WTC11 (cell line): ENCODE measurements at regions not wholly inside any gene's neighbourhood (a gene's known extent, or its start where the extent isn't known, plus 50 kb on each side); places are given as distances from the start of the nearest gene placed in this dataset.

Experiments
- ATAC-seq: fragments of 200-7000 bp; cut with Tn5 transposase; 2 replicates; pipeline ENCODE4 v1.10.0; 2021; ENCODE audit warnings: mild to moderate bottlenecking, moderate library complexity
- CTCF ChIA-PET: fragments of 300-600 bp; sonication (Branson Sonifier 250); formaldehyde crosslinking; loops from one replicate; lab custom pipeline; 2021; ENCODE audit warnings: antibody characterized with exemption; lab: Charles Lee
- POLR2A ChIA-PET: fragments of 350-600 bp; sonication (Branson Sonifier 250); formaldehyde crosslinking; loops from one replicate; lab custom pipeline; 2021; ENCODE audit warnings: antibody characterized with exemption; lab: Charles Lee
- DNase-seq: peaks from one replicate; pipeline ENCODE4 v3.0.0; 2021; ENCODE audit warnings: low spot score
- H3K27ac Mint-ChIP-seq: 2 replicates; pipeline ENCODE4 v1.8.0; 2021; ENCODE audit warnings: mixed read lengths
- H3K27me3 Mint-ChIP-seq: 2 replicates; pipeline ENCODE4 v1.8.0; 2021; ENCODE audit warnings: low read depth, mild to moderate bottlenecking, moderate library complexity, mixed read lengths
- H3K36me3 Mint-ChIP-seq: 2 replicates; pipeline ENCODE4 v1.8.0; 2021; ENCODE audit warnings: mixed read lengths
- H3K4me1 Mint-ChIP-seq: 2 replicates; pipeline ENCODE4 v1.8.0; 2022; ENCODE audit warnings: mixed read lengths
- H3K4me3 Mint-ChIP-seq: 2 replicates; pipeline ENCODE4 v1.8.0; 2021; ENCODE audit warnings: mild to moderate bottlenecking, moderate library complexity, mixed read lengths
- H3K9me3 Mint-ChIP-seq: 2 replicates; pipeline ENCODE4 v1.8.0; 2021; ENCODE audit warnings: mixed read lengths
- FOXJ3 ChIP-seq: sonication (generic); formaldehyde crosslinking; IDR thresholded peaks from 2 replicates; pipeline ENCODE4 v1.9.0; 2021; ENCODE audit warnings: missing genetic modification reagents, mild to moderate bottlenecking, borderline replicate concordance
- JUN ChIP-seq: sonication (generic); formaldehyde crosslinking; IDR thresholded peaks from 2 replicates; pipeline ENCODE4 v1.8.0; 2023; ENCODE audit warnings: mild to moderate bottlenecking, missing genetic modification reagents
- NFE2L1 ChIP-seq: sonication (generic); formaldehyde crosslinking; IDR thresholded peaks from 2 replicates; pipeline ENCODE4 v1.8.1; 2023; ENCODE audit warnings: missing genetic modification reagents
- NFYB ChIP-seq: sonication (generic); formaldehyde crosslinking; conservative IDR thresholded peaks from 2 replicates; pipeline ENCODE4 v1.8.0; 2022; ENCODE audit warnings: low read depth, missing genetic modification reagents
- OVOL2 ChIP-seq: fragments of 250-450 bp; sonication (Bioruptor Pico); IDR thresholded peaks from 2 replicates; pipeline ENCODE4 v1.9.0; 2021; ENCODE audit warnings: mild to moderate bottlenecking, borderline replicate concordance
- RELA ChIP-seq: sonication (generic); formaldehyde crosslinking; IDR thresholded peaks from 2 replicates; pipeline ENCODE4 v1.8.1; 2022; ENCODE audit warnings: missing genetic modification reagents, mild to moderate bottlenecking, borderline replicate concordance
- ZNF263 ChIP-seq: sonication (generic); formaldehyde crosslinking; IDR thresholded peaks from 2 replicates; pipeline ENCODE4 v1.8.1; 2022; ENCODE audit warnings: low read depth, mild to moderate bottlenecking, moderate library complexity, missing genetic modification reagents
- ZNF317 ChIP-seq: sonication (generic); formaldehyde crosslinking; IDR thresholded peaks from 2 replicates; pipeline ENCODE4 v1.8.1; 2023; ENCODE audit warnings: low read depth, mild to moderate bottlenecking, moderate library complexity, missing genetic modification reagents, borderline replicate concordance
- ZNF423 ChIP-seq: fragments of 250-450 bp; sonication (Bioruptor Pico); IDR thresholded peaks from 2 replicates; pipeline ENCODE4 v2.1.2; 2022; ENCODE audit warnings: mild to moderate bottlenecking, moderate library complexity
- TF ChIP-seq, protein P1 (sequence below): sonication (generic); formaldehyde crosslinking; IDR thresholded peaks from 2 replicates; pipeline ENCODE4 v1.8.1; 2023; ENCODE audit warnings: mild to moderate bottlenecking, missing genetic modification reagents, moderate library complexity
- TF ChIP-seq, protein P2 (sequence below): sonication (generic); formaldehyde crosslinking; IDR thresholded peaks from 2 replicates; pipeline ENCODE4 v1.8.0; 2022; ENCODE audit warnings: mild to moderate bottlenecking, missing genetic modification reagents
- TF ChIP-seq, protein P3 (sequence below): fragments of 250-450 bp; sonication (Bioruptor Pico); IDR thresholded peaks from 2 replicates; pipeline ENCODE4 v1.9.0; 2021; ENCODE audit warnings: moderate library complexity, mild to moderate bottlenecking, inconsistent platforms, borderline replicate concordance
- TF ChIP-seq, protein P4 (sequence below): sonication (generic); formaldehyde crosslinking; IDR thresholded peaks from 2 replicates; pipeline ENCODE4 v1.8.0; 2022; ENCODE audit warnings: missing genetic modification reagents
- TF ChIP-seq, protein P5 (sequence below): fragments of 250-450 bp; sonication (Bioruptor Pico); IDR thresholded peaks from 2 replicates; pipeline ENCODE4 v1.8.0; 2021; ENCODE audit warnings: mild to moderate bottlenecking
- TF ChIP-seq, protein P6 (sequence below): fragments of 250-450 bp; sonication (Bioruptor Pico); conservative IDR thresholded peaks from 2 replicates; pipeline ENCODE4 v1.9.0; 2021; ENCODE audit warnings: mild to moderate bottlenecking
- TF ChIP-seq, protein P7 (sequence below): sonication (generic); formaldehyde crosslinking; IDR thresholded peaks from 2 replicates; pipeline ENCODE4 v1.8.1; 2023; ENCODE audit warnings: mild to moderate bottlenecking, missing genetic modification reagents
- TF ChIP-seq, protein P8 (sequence below): sonication (generic); formaldehyde crosslinking; IDR thresholded peaks from 2 replicates; pipeline ENCODE4 v1.8.0; 2023; ENCODE audit warnings: missing genetic modification reagents, mild to moderate bottlenecking, borderline replicate concordance

DNA sequence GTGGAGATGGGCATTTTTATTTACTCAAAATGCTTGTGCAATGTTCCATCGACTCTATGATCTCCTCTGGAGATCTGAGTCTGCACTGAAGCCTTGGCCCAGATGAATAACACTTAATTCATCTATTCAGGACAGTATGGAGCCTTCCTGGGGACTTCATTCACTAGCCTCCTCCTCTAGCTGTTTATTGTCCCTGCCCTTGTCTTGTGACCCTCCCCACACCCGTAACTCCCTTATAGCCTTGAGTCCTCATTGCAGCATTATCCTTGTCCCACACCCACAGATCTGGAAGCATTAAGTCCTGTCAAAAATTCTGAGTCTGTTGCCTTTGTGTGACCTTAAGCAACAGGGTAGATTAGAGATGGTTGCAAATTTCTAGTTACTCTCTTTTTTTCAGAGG lies 138.3 kb upstream of the LMO4 start:
- H3K27ac Mint-ChIP-seq: no peak overlapping the region
- H3K9me3 Mint-ChIP-seq: peaks cover 20% of the 10 kb centered on the region
- H3K27me3 Mint-ChIP-seq: peaks cover 2% of the 10 kb centered on the region; the same call in 1 of the 2 replicates
- no peak for DNase-seq
- H3K4me1 Mint-ChIP-seq: peaks cover 15% of the 10 kb centered on the region
- TF ChIP-seq NFYB (no peak), OVOL2 (no peak), FOXJ3 (CRISPR knock-in tag) (no peak), JUN (CRISPR knock-in tag) (no peak)
- TF ChIP-seq, protein P1, sequence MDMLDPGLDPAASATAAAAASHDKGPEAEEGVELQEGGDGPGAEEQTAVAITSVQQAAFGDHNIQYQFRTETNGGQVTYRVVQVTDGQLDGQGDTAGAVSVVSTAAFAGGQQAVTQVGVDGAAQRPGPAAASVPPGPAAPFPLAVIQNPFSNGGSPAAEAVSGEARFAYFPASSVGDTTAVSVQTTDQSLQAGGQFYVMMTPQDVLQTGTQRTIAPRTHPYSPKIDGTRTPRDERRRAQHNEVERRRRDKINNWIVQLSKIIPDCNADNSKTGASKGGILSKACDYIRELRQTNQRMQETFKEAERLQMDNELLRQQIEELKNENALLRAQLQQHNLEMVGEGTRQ (CRISPR knock-in tag): no peak
- TF ChIP-seq, protein P2, sequence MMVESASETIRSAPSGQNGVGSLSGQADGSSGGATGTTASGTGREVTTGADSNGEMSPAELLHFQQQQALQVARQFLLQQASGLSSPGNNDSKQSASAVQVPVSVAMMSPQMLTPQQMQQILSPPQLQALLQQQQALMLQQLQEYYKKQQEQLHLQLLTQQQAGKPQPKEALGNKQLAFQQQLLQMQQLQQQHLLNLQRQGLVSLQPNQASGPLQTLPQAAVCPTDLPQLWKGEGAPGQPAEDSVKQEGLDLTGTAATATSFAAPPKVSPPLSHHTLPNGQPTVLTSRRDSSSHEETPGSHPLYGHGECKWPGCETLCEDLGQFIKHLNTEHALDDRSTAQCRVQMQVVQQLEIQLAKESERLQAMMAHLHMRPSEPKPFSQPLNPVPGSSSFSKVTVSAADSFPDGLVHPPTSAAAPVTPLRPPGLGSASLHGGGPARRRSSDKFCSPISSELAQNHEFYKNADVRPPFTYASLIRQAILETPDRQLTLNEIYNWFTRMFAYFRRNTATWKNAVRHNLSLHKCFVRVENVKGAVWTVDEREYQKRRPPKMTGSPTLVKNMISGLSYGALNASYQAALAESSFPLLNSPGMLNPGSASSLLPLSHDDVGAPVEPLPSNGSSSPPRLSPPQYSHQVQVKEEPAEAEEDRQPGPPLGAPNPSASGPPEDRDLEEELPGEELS (CRISPR knock-in tag): no peak
- TF ChIP-seq, protein P3, sequence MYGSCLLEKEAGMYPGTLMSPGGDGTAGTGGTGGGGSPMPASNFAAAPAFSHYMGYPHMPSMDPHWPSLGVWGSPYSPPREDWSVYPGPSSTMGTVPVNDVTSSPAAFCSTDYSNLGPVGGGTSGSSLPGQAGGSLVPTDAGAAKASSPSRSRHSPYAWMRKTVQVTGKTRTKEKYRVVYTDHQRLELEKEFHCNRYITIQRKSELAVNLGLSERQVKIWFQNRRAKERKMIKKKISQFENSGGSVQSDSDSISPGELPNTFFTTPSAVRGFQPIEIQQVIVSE: no peak
- ATAC-seq: no peak
- POLR2A ChIA-PET: no interaction called here
- peaks cover 14% of the 10 kb centered on the region for H3K36me3 Mint-ChIP-seq
- CTCF ChIA-PET: no interaction called here
- H3K4me3 Mint-ChIP-seq: no peak overlapping the region

DNA sequence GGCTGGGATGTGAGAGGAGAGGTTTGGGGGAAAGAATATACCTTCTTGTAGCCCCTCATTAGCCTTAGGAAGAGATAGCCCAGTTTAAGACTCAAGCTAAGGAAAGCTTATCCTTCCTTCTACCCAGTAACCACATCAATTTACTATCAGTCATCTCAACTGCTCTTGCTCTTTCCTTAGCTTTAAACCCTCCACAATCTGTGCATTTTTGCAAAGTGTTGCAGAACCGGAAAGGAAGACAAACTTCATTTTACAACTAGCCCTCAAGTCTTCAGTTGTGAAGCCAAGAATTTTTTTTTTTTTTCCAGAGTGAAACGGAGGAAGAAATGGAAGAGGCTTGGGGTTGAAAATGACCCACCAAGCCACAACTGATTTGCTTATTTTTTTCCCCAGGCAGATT lies 137.0 kb upstream of the LMO4 start:
- POLR2A ChIA-PET: no interaction called here
- Mint-ChIP-seq H3K9me3 (peaks cover 24% of the 10 kb centered on the region), H3K27ac (no peak overlapping the region), H3K36me3 (peaks cover 18% of the 10 kb centered on the region), H3K27me3 (peaks cover 2% of the 10 kb centered on the region; the same call in 1 of the 2 replicates), H3K4me1 (peaks cover 15% of the 10 kb centered on the region), H3K4me3 (no peak overlapping the region)
- CTCF ChIA-PET: no interaction called here
- no peak for DNase-seq
- no peak for ATAC-seq
- TF ChIP-seq ZNF263 (CRISPR knock-in tag) (no peak), ZNF423 (CRISPR knock-in tag) (no peak), ZNF317 (CRISPR knock-in tag) (no peak), NFE2L1 (no peak), RELA (no peak)
- TF ChIP-seq, protein P4, sequence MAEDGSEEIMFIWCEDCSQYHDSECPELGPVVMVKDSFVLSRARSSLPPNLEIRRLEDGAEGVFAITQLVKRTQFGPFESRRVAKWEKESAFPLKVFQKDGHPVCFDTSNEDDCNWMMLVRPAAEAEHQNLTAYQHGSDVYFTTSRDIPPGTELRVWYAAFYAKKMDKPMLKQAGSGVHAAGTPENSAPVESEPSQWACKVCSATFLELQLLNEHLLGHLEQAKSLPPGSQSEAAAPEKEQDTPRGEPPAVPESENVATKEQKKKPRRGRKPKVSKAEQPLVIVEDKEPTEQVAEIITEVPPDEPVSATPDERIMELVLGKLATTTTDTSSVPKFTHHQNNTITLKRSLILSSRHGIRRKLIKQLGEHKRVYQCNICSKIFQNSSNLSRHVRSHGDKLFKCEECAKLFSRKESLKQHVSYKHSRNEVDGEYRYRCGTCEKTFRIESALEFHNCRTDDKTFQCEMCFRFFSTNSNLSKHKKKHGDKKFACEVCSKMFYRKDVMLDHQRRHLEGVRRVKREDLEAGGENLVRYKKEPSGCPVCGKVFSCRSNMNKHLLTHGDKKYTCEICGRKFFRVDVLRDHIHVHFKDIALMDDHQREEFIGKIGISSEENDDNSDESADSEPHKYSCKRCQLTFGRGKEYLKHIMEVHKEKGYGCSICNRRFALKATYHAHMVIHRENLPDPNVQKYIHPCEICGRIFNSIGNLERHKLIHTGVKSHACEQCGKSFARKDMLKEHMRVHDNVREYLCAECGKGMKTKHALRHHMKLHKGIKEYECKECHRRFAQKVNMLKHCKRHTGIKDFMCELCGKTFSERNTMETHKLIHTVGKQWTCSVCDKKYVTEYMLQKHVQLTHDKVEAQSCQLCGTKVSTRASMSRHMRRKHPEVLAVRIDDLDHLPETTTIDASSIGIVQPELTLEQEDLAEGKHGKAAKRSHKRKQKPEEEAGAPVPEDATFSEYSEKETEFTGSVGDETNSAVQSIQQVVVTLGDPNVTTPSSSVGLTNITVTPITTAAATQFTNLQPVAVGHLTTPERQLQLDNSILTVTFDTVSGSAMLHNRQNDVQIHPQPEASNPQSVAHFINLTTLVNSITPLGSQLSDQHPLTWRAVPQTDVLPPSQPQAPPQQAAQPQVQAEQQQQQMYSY (CRISPR knock-in tag): no peak
- TF ChIP-seq, protein P5, sequence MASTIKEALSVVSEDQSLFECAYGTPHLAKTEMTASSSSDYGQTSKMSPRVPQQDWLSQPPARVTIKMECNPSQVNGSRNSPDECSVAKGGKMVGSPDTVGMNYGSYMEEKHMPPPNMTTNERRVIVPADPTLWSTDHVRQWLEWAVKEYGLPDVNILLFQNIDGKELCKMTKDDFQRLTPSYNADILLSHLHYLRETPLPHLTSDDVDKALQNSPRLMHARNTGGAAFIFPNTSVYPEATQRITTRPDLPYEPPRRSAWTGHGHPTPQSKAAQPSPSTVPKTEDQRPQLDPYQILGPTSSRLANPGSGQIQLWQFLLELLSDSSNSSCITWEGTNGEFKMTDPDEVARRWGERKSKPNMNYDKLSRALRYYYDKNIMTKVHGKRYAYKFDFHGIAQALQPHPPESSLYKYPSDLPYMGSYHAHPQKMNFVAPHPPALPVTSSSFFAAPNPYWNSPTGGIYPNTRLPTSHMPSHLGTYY: no peak
- TF ChIP-seq, protein P6, sequence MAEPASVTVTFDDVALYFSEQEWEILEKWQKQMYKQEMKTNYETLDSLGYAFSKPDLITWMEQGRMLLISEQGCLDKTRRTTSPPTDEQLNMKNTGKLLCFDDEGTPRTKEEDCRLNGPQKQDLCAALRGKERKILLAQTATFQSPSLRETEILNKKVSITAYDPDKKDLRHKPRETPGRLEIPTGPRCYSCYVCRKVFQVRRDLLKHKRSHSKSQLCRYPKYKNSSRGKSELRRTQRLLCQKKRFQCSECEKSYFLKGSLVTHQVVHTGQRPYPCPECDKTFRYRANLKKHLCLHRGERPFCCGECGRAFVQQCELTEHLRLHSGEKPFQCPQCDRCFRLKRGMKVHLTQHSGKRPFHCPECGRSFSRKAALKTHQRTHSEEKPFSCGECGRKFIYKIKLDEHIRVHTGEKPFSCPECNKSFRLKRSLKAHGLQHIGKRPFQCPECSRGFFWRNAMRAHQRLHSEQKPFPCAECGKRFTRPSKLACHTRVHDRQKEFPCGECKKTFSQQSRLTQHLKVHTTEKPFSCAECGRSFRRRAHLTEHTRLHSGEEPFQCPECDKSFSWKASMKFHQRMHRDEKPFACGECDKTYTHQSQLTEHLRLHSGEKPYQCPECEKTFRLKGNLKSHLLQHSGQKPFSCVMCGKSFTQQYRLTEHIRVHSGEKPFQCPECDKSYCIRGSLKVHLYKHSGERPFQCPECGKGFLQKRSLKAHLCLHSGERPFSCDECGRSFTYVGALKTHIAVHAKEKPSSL (CRISPR knock-in tag): no peak
- TF ChIP-seq, protein P7, sequence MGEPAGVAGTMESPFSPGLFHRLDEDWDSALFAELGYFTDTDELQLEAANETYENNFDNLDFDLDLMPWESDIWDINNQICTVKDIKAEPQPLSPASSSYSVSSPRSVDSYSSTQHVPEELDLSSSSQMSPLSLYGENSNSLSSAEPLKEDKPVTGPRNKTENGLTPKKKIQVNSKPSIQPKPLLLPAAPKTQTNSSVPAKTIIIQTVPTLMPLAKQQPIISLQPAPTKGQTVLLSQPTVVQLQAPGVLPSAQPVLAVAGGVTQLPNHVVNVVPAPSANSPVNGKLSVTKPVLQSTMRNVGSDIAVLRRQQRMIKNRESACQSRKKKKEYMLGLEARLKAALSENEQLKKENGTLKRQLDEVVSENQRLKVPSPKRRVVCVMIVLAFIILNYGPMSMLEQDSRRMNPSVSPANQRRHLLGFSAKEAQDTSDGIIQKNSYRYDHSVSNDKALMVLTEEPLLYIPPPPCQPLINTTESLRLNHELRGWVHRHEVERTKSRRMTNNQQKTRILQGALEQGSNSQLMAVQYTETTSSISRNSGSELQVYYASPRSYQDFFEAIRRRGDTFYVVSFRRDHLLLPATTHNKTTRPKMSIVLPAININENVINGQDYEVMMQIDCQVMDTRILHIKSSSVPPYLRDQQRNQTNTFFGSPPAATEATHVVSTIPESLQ: no peak
- TF ChIP-seq, protein P8, sequence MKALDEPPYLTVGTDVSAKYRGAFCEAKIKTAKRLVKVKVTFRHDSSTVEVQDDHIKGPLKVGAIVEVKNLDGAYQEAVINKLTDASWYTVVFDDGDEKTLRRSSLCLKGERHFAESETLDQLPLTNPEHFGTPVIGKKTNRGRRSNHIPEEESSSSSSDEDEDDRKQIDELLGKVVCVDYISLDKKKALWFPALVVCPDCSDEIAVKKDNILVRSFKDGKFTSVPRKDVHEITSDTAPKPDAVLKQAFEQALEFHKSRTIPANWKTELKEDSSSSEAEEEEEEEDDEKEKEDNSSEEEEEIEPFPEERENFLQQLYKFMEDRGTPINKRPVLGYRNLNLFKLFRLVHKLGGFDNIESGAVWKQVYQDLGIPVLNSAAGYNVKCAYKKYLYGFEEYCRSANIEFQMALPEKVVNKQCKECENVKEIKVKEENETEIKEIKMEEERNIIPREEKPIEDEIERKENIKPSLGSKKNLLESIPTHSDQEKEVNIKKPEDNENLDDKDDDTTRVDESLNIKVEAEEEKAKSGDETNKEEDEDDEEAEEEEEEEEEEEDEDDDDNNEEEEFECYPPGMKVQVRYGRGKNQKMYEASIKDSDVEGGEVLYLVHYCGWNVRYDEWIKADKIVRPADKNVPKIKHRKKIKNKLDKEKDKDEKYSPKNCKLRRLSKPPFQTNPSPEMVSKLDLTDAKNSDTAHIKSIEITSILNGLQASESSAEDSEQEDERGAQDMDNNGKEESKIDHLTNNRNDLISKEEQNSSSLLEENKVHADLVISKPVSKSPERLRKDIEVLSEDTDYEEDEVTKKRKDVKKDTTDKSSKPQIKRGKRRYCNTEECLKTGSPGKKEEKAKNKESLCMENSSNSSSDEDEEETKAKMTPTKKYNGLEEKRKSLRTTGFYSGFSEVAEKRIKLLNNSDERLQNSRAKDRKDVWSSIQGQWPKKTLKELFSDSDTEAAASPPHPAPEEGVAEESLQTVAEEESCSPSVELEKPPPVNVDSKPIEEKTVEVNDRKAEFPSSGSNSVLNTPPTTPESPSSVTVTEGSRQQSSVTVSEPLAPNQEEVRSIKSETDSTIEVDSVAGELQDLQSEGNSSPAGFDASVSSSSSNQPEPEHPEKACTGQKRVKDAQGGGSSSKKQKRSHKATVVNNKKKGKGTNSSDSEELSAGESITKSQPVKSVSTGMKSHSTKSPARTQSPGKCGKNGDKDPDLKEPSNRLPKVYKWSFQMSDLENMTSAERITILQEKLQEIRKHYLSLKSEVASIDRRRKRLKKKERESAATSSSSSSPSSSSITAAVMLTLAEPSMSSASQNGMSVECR (CRISPR knock-in tag): no peak
